ENCODE measurements at regions not wholly inside any gene's neighbourhood (a gene's known extent, or its start where the extent isn't known, plus 50 kb on each side); places are given as distances from the start of the nearest gene placed in this dataset.

DNA sequence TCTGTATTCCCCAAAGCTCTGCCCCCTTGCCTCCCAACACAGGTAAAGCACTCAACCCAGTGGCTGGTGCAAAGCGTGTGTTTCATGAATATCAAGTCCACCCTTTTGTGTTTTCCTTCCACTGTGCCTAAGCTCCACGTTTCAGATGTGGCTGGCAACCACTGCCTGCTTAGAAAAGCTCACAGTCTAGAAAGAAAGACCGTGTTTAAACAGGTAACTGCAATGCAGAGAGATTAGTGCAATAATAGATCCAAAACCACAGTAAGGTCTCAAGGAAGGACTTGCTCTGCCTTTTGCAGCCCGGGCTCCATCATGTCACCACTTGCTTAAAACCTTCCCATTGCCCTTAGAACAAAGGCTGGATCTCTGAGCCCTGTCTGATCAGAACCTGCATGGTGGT, 240.2 kb upstream of the C16orf82 start:
- Histone ChIP-seq H3K79me2 (ENCODE audit: insufficient read depth, low read length) (no peaks in the 10 kb centered on the region), H3K27ac (ENCODE audit: low read depth, low read length) (no peak overlapping the region), H3K4me2 (ENCODE audit: low read length) (no peak overlapping the region), H3K9me3 (ENCODE audit: control insufficient read depth in 1 of 2, insufficient read depth in 1 of 2, low read depth in 1 of 2, low read length in 2 of 2) (no peaks in the 10 kb centered on the region), H2AFZ (ENCODE audit: low read depth, low read length, poor library complexity, severe bottlenecking) (no peak overlapping the region), H3K4me1 (ENCODE audit: control insufficient read depth in 1 of 2, insufficient read depth in 2 of 2, low read length in 2 of 2) (no peaks in the 10 kb centered on the region), H3K9me2 (ENCODE audit: insufficient read depth) (no peaks in the 10 kb centered on the region), H3K4me3 (replicated peaks in 1 of 2; ENCODE audit: low read depth in 1 of 2, low read length in 2 of 2) (no peak overlapping the region), H3K27me3 (ENCODE audit: insufficient read depth, low read length) (peaks cover 40% of the 10 kb centered on the region), H3K9ac (ENCODE audit: low read length) (no peak overlapping the region), H4K20me1 (ENCODE audit: insufficient read depth) (no peaks in the 10 kb centered on the region), H3K36me3 (ENCODE audit: control insufficient read depth in 1 of 2, insufficient read depth in 2 of 2, low read length in 2 of 2) (no peaks in the 10 kb centered on the region)
- TF ChIP-seq ZFX (IDR thresholded peaks at IDR 0.05) = no peak
- TF ChIP-seq JUND (IDR thresholded peaks at IDR 0.05) = no peak
- no peak for TF ChIP-seq SRF (IDR thresholded peaks at IDR 0.05; ENCODE audit: low read depth)
- no peak for TF ChIP-seq TCF7L2 (IDR thresholded peaks at IDR 0.05; ENCODE audit: borderline replicate concordance, extremely low read depth, insufficient read depth, insufficient read length)
- no peak for TF ChIP-seq SP1 (IDR thresholded peaks at IDR 0.05; ENCODE audit: low read depth)
- TF ChIP-seq POLR2A (IDR thresholded peaks at IDR 0.05; ENCODE audit: borderline replicate concordance, extremely low read depth, insufficient read depth, insufficient read length) = no peak
- TF ChIP-seq, protein P1, sequence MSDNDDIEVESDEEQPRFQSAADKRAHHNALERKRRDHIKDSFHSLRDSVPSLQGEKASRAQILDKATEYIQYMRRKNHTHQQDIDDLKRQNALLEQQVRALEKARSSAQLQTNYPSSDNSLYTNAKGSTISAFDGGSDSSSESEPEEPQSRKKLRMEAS (IDR thresholded peaks at IDR 0.05) = no peak
- TF ChIP-seq EGR1 (IDR thresholded peaks at IDR 0.05; ENCODE audit: low read depth) = no peak
- no peak for TF ChIP-seq ZNF274 (IDR thresholded peaks at IDR 0.05; ENCODE audit: low read depth, low read length)
- no peak for DNase-seq (ENCODE audit: low read depth, low spot score)
- ChIA-PET CTCF (no interaction called here), POLR2A (no interaction called here), RAD21 (ENCODE audit: low non-redundant PET in 1 of 2, low total read pairs in 2 of 2, uncharacterized antibody in 2 of 2, unreplicated experiment in 2 of 2) (no interaction called here)
- intact Hi-C loops (cut with micrococcal nuclease) = no loop called here
- BruUV-seq (replicated peaks) = no TSS peak
- no peak for ATAC-seq

DNA sequence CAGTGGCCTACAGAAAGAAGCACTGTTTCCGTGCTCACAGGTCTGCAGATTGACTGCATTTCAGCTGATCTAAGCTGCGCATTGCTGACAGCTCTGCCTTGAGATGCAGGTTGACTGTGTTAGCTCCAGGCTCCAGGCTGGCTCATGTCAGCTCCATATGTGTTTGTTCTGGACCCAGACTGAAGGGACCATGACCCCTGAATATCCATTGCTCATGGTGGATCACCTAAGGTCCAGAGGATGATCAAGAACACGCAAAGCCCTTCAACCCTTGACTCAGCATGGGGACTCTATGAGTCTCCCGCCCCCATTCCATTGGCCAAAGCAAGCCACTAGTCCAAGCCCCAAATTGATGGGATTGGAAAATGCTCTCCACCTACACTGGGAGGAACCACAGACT, 239.3 kb upstream of the C16orf82 start:
- ATAC-seq (no peak), DNase-seq (ENCODE audit: low read depth, low spot score) (no peak)
- no peak overlapping the region for H3K9ac ChIP-seq (ENCODE audit: low read length)
- RAD21 ChIA-PET (ENCODE audit: low non-redundant PET in 1 of 2, low total read pairs in 2 of 2, uncharacterized antibody in 2 of 2, unreplicated experiment in 2 of 2) = no interaction called here
- H3K79me2 ChIP-seq (ENCODE audit: insufficient read depth, low read length) = no peaks in the 10 kb centered on the region
- no TSS peak for BruUV-seq (replicated peaks)
- no peaks in the 10 kb centered on the region for H3K9me3 ChIP-seq (ENCODE audit: control insufficient read depth in 1 of 2, insufficient read depth in 1 of 2, low read depth in 1 of 2, low read length in 2 of 2)
- H2AFZ ChIP-seq (ENCODE audit: low read depth, low read length, poor library complexity, severe bottlenecking) = no peak overlapping the region
- H3K4me3 ChIP-seq (replicated peaks in 1 of 2; ENCODE audit: low read depth in 1 of 2, low read length in 2 of 2) = no peak overlapping the region
- H3K4me1 ChIP-seq (ENCODE audit: control insufficient read depth in 1 of 2, insufficient read depth in 2 of 2, low read length in 2 of 2) = no peaks in the 10 kb centered on the region
- no peak overlapping the region for H3K27ac ChIP-seq (ENCODE audit: low read depth, low read length)
- CTCF ChIA-PET = no interaction called here
- no peaks in the 10 kb centered on the region for H3K9me2 ChIP-seq (ENCODE audit: insufficient read depth)
- no peaks in the 10 kb centered on the region for H3K36me3 ChIP-seq (ENCODE audit: control insufficient read depth in 1 of 2, insufficient read depth in 2 of 2, low read length in 2 of 2)
- peaks cover 39% of the 10 kb centered on the region for H3K27me3 ChIP-seq (ENCODE audit: insufficient read depth, low read length)
- H4K20me1 ChIP-seq (ENCODE audit: insufficient read depth) = no peaks in the 10 kb centered on the region
- no peak overlapping the region for H3K4me2 ChIP-seq (ENCODE audit: low read length)
- POLR2A ChIA-PET = no interaction called here
- intact Hi-C loops (cut with micrococcal nuclease) = no loop called here
- TF ChIP-seq FOSL1 (IDR thresholded peaks at IDR 0.05; ENCODE audit: low read depth) = no peak
- no peak for TF ChIP-seq TCF7L2 (IDR thresholded peaks at IDR 0.05; ENCODE audit: borderline replicate concordance, extremely low read depth, insufficient read depth, insufficient read length)
- TF ChIP-seq, protein P1 (IDR thresholded peaks at IDR 0.05) = no peak
- TF ChIP-seq EGR1 (IDR thresholded peaks at IDR 0.05; ENCODE audit: low read depth) = no peak
- TF ChIP-seq, protein P2, sequence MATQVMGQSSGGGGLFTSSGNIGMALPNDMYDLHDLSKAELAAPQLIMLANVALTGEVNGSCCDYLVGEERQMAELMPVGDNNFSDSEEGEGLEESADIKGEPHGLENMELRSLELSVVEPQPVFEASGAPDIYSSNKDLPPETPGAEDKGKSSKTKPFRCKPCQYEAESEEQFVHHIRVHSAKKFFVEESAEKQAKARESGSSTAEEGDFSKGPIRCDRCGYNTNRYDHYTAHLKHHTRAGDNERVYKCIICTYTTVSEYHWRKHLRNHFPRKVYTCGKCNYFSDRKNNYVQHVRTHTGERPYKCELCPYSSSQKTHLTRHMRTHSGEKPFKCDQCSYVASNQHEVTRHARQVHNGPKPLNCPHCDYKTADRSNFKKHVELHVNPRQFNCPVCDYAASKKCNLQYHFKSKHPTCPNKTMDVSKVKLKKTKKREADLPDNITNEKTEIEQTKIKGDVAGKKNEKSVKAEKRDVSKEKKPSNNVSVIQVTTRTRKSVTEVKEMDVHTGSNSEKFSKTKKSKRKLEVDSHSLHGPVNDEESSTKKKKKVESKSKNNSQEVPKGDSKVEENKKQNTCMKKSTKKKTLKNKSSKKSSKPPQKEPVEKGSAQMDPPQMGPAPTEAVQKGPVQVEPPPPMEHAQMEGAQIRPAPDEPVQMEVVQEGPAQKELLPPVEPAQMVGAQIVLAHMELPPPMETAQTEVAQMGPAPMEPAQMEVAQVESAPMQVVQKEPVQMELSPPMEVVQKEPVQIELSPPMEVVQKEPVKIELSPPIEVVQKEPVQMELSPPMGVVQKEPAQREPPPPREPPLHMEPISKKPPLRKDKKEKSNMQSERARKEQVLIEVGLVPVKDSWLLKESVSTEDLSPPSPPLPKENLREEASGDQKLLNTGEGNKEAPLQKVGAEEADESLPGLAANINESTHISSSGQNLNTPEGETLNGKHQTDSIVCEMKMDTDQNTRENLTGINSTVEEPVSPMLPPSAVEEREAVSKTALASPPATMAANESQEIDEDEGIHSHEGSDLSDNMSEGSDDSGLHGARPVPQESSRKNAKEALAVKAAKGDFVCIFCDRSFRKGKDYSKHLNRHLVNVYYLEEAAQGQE (IDR thresholded peaks at IDR 0.05; ENCODE audit: low read depth) = no peak
- no peak for TF ChIP-seq SRF (IDR thresholded peaks at IDR 0.05; ENCODE audit: low read depth)
- no peak for TF ChIP-seq EZH2 (IDR thresholded peaks at IDR 0.05)
- TF ChIP-seq, protein P3, sequence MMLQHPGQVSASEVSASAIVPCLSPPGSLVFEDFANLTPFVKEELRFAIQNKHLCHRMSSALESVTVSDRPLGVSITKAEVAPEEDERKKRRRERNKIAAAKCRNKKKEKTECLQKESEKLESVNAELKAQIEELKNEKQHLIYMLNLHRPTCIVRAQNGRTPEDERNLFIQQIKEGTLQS (IDR thresholded peaks at IDR 0.05) = no peak
- no peak for TF ChIP-seq POLR2AphosphoS5 (IDR thresholded peaks at IDR 0.05; ENCODE audit: low read depth, low read length)
- TF ChIP-seq ZFX (IDR thresholded peaks at IDR 0.05) = no peak
